Prostate gland (tissue), 2 donors: ENCODE measurements at regions not wholly inside any gene's neighbourhood (a gene's known extent, or its start where the extent isn't known, plus 50 kb on each side); places are given as distances from the start of the nearest gene placed in this dataset.

Experiments used
- CTCF ChIP-seq, 4 experiments: fragments of 200-600 bp in 2 of 4; fragments of 450-650 bp in 2 of 4; sonication (generic) in 2 of 4; IDR thresholded peaks; 1 replicate in 3 of 4; 2 replicates in 1 of 4; pipeline ENCODE4 v1.5.1; 2016 to 2019; ENCODE audit warnings: antibody characterized with exemption in 4 of 4, mild to moderate bottlenecking in 2 of 4, moderate library complexity in 2 of 4
- POLR2A ChIP-seq: fragments of 450-650 bp; IDR thresholded peaks from one replicate; pipeline ENCODE4 v1.6.1; 2016; ENCODE audit warnings: antibody characterized with exemption, mild to moderate bottlenecking
- POLR2AphosphoS5 ChIP-seq: sonication (generic); formaldehyde crosslinking; IDR thresholded peaks from one replicate; pipeline ENCODE4 v1.6.1; 2017; ENCODE audit warnings: antibody characterized with exemption

- TF ChIP-seq CTCF (IDR thresholded peaks at IDR 0.05): no peak
- TF ChIP-seq POLR2A: no peak
- TF ChIP-seq POLR2AphosphoS5: no peak
Observed at GRCh38 chr5:24376616-24377015, 268.2 kb downstream of the CDH10 start.
